OCI-M1 (cell line): ENCODE measurements at regions not wholly inside any gene's neighbourhood (a gene's known extent, or its start where the extent isn't known, plus 50 kb on each side); places are given as distances from the start of the nearest gene placed in this dataset.

Source experiments
- DNase-seq: peaks from one replicate; lab custom pipeline; 2025; lab: John Stamatoyannopoulos, UW

- DNase-seq: no peak
Measured at GRCh38 chr1:72649991-72650390, 367.7 kb upstream of the NEGR1 start.

- no peak for DNase-seq
Measured at GRCh38 chr1:72649211-72649888, 367.0 kb upstream of the NEGR1 start.

- DNase-seq: no peak
Measured at GRCh38 chr1:72648465-72648864, 366.1 kb upstream of the NEGR1 start.

- no peak for DNase-seq
Measured at GRCh38 chr1:72643142-72643541, 360.8 kb upstream of the NEGR1 start.

GRCh38 chr1:72637593-72637992 lies 355.3 kb upstream of the NEGR1 start:
- no peak for DNase-seq

GRCh38 chr1:72636631-72637030 lies 354.3 kb upstream of the NEGR1 start:
- DNase-seq: peak; percentile 33

GRCh38 chr1:72635719-72636118 lies 353.4 kb upstream of the NEGR1 start:
- no peak for DNase-seq

- no peak for DNase-seq
Measured at GRCh38 chr1:72634946-72635345, 352.6 kb upstream of the NEGR1 start.

GRCh38 chr1:72631449-72631848 lies 349.1 kb upstream of the NEGR1 start:
- no peak for DNase-seq

GRCh38 chr1:72623299-72623708 lies 341.0 kb upstream of the NEGR1 start:
- DNase-seq: peak; percentile 80

- DNase-seq: no peak
Measured at GRCh38 chr1:72620453-72620852, 338.1 kb upstream of the NEGR1 start.

- DNase-seq: no peak
Measured at GRCh38 chr1:72606216-72606810, 324.0 kb upstream of the NEGR1 start.

GRCh38 chr1:72601035-72601674 lies 318.8 kb upstream of the NEGR1 start:
- peak; percentile 84 for DNase-seq

GRCh38 chr1:72586023-72586685 lies 303.8 kb upstream of the NEGR1 start:
- DNase-seq: no peak

- no peak for DNase-seq
Measured at GRCh38 chr1:72579629-72580028, 297.3 kb upstream of the NEGR1 start.

GRCh38 chr1:72570815-72571214 lies 288.5 kb upstream of the NEGR1 start:
- peak; percentile 18 for DNase-seq

GRCh38 chr1:72568113-72568512 lies 285.8 kb upstream of the NEGR1 start:
- no peak for DNase-seq

GRCh38 chr1:72567521-72567920 lies 285.2 kb upstream of the NEGR1 start:
- DNase-seq: peak; percentile 16

GRCh38 chr1:72564749-72565148 lies 282.4 kb upstream of the NEGR1 start:
- DNase-seq: no peak

GRCh38 chr1:72557446-72558049 lies 275.2 kb upstream of the NEGR1 start:
- peak; percentile 59 for DNase-seq

- DNase-seq: no peak
Measured at GRCh38 chr1:72547412-72547811, 265.1 kb upstream of the NEGR1 start.

GRCh38 chr1:72540674-72541073 lies 258.3 kb upstream of the NEGR1 start:
- DNase-seq: peak; percentile 39

GRCh38 chr1:72535470-72535869 lies 253.1 kb upstream of the NEGR1 start:
- DNase-seq: no peak
